ENCODE measurements at regions not wholly inside any gene's neighbourhood (a gene's known extent, or its start where the extent isn't known, plus 50 kb on each side); places are given as distances from the start of the nearest gene placed in this dataset.

DNA sequence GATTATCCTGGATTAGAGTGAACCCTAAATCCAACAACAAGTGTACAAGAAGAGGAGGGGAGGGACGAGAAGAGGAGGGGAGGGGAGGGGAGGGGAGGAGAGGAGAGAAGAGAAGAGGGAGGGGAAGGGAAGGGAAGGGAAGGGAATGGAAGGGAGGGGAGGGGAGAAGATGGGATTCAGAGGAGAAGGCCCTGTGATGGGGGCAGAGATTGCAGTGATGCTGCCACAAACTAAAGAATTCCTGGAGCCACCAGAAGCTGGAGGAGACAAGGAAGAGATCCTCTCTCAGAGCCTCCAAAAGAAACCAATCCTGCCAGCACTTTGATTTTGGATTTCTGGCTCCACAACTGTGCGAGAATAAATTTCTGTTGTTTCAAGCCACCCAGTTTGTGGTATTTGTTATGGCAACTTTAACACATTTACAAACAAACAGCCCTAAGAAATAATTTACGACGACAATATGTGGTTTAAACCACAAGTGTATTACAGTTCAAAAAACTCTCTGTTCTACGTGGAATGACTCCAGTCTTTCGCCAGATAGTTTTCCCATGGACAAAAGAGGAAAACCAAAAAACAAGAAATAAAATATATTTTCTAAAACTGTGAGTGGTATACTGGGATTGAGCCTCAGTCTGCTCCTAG lies 235.4 kb downstream of the HDGFL1 start:
- Histone ChIP-seq H3K9me2 (ENCODE audit: insufficient read depth) (no peaks in the 10 kb centered on the region), H3K27me3 (ENCODE audit: insufficient read depth, low read length) (no peaks in the 10 kb centered on the region), H3K36me3 (ENCODE audit: control insufficient read depth in 1 of 2, insufficient read depth in 2 of 2, low read length in 2 of 2) (no peaks in the 10 kb centered on the region), H3K4me2 (ENCODE audit: low read length) (no peak overlapping the region), H3K9me3 (ENCODE audit: control insufficient read depth in 1 of 2, insufficient read depth in 1 of 2, low read depth in 1 of 2, low read length in 2 of 2) (peaks cover 0 to 3% of the 10 kb centered on the region in 2 experiments; a peak in 1 of 4 replicates), H3K4me3 (replicated peaks in 1 of 2; ENCODE audit: low read depth in 1 of 2, low read length in 2 of 2) (no peak overlapping the region), H3K79me2 (ENCODE audit: insufficient read depth, low read length) (no peaks in the 10 kb centered on the region), H3K4me1 (ENCODE audit: control insufficient read depth in 1 of 2, insufficient read depth in 2 of 2, low read length in 2 of 2) (no peaks in the 10 kb centered on the region), H2AFZ (ENCODE audit: low read depth, low read length, poor library complexity, severe bottlenecking) (no peak overlapping the region), H3K27ac (ENCODE audit: low read depth, low read length) (no peak overlapping the region), H3K9ac (ENCODE audit: low read length) (no peak overlapping the region), H4K20me1 (ENCODE audit: insufficient read depth) (no peaks in the 10 kb centered on the region)
- POLR2A ChIA-PET: no interaction called here
- TF ChIP-seq, protein P1, sequence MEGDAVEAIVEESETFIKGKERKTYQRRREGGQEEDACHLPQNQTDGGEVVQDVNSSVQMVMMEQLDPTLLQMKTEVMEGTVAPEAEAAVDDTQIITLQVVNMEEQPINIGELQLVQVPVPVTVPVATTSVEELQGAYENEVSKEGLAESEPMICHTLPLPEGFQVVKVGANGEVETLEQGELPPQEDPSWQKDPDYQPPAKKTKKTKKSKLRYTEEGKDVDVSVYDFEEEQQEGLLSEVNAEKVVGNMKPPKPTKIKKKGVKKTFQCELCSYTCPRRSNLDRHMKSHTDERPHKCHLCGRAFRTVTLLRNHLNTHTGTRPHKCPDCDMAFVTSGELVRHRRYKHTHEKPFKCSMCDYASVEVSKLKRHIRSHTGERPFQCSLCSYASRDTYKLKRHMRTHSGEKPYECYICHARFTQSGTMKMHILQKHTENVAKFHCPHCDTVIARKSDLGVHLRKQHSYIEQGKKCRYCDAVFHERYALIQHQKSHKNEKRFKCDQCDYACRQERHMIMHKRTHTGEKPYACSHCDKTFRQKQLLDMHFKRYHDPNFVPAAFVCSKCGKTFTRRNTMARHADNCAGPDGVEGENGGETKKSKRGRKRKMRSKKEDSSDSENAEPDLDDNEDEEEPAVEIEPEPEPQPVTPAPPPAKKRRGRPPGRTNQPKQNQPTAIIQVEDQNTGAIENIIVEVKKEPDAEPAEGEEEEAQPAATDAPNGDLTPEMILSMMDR (IDR thresholded peaks at IDR 0.05 in 2 of 3, conservative IDR thresholded peaks at IDR 0.05 in 1 of 3; ENCODE audit: borderline replicate concordance in 1 of 3, insufficient read depth in 1 of 3, low read depth in 2 of 3, low read length in 2 of 3): no peak
- TF ChIP-seq POLR2A (IDR thresholded peaks at IDR 0.05; ENCODE audit: borderline replicate concordance, extremely low read depth, insufficient read depth, insufficient read length): no peak
- no peak for TF ChIP-seq SIN3A (IDR thresholded peaks at IDR 0.05; ENCODE audit: low read depth)
- TF ChIP-seq JUND (IDR thresholded peaks at IDR 0.05): no peak
- TF ChIP-seq TCF7L2 (IDR thresholded peaks at IDR 0.05; ENCODE audit: borderline replicate concordance, extremely low read depth, insufficient read depth, insufficient read length): no peak
- RAD21 ChIA-PET (ENCODE audit: low non-redundant PET in 1 of 2, low total read pairs in 2 of 2, uncharacterized antibody in 2 of 2, unreplicated experiment in 2 of 2): no interaction called here
- ATAC-seq (no peak), DNase-seq (ENCODE audit: low read depth, low spot score) (no peak)
- intact Hi-C loops (cut with micrococcal nuclease): no loop called here
- BruUV-seq (replicated peaks): no TSS peak
- CTCF ChIA-PET: no interaction called here

DNA sequence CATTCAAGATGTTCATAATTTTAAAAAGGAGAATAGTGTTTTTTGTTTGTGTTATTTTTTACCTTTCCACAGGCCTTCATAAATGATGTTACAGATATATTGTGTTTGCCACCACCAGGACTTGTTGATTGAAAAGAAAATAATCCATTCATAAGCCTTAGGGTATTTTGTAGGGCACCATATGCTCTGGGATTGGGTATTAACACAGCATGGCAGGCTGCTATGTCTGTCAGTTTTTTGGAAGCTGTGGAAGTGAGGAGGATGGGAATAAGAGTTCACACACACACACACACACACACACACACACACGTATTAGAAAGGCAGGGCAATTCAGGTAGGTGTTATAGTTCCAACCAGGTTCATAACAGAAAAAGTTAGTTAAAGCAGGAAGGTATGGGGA lies 237.9 kb downstream of the HDGFL1 start:
- no peak for ATAC-seq
- Histone ChIP-seq H3K4me2 (ENCODE audit: low read length) (no peak overlapping the region), H2AFZ (ENCODE audit: low read depth, low read length, poor library complexity, severe bottlenecking) (no peak overlapping the region), H3K9ac (ENCODE audit: low read length) (no peak overlapping the region), H3K4me1 (ENCODE audit: control insufficient read depth in 1 of 2, insufficient read depth in 2 of 2, low read length in 2 of 2) (no peaks in the 10 kb centered on the region), H3K36me3 (ENCODE audit: control insufficient read depth in 1 of 2, insufficient read depth in 2 of 2, low read length in 2 of 2) (no peaks in the 10 kb centered on the region), H3K9me2 (ENCODE audit: insufficient read depth) (no peaks in the 10 kb centered on the region), H3K79me2 (ENCODE audit: insufficient read depth, low read length) (no peaks in the 10 kb centered on the region), H3K27ac (ENCODE audit: low read depth, low read length) (no peak overlapping the region), H3K9me3 (ENCODE audit: control insufficient read depth in 1 of 2, insufficient read depth in 1 of 2, low read depth in 1 of 2, low read length in 2 of 2) (peaks cover 0 to 3% of the 10 kb centered on the region in 2 experiments; a peak in 1 of 4 replicates), H3K27me3 (ENCODE audit: insufficient read depth, low read length) (no peaks in the 10 kb centered on the region), H3K4me3 (replicated peaks in 1 of 2; ENCODE audit: low read depth in 1 of 2, low read length in 2 of 2) (no peak overlapping the region), H4K20me1 (ENCODE audit: insufficient read depth) (no peaks in the 10 kb centered on the region)
- ChIA-PET RAD21 (ENCODE audit: low non-redundant PET in 1 of 2, low total read pairs in 2 of 2, uncharacterized antibody in 2 of 2, unreplicated experiment in 2 of 2) (no interaction called here), CTCF (no interaction called here), POLR2A (no interaction called here)
- intact Hi-C loops (cut with micrococcal nuclease): no loop called here
- BruUV-seq (replicated peaks): no TSS peak
- DNase-seq (ENCODE audit: low read depth, low spot score): no peak
- TF ChIP-seq YY1 (IDR thresholded peaks at IDR 0.05; ENCODE audit: extremely low read depth, insufficient replicate concordance, low read depth, low read length): no peak
- no peak for TF ChIP-seq RAD21 (IDR thresholded peaks at IDR 0.05; ENCODE audit: low read depth)
- no peak for TF ChIP-seq SRF (IDR thresholded peaks at IDR 0.05; ENCODE audit: low read depth)
- TF ChIP-seq, protein P2, sequence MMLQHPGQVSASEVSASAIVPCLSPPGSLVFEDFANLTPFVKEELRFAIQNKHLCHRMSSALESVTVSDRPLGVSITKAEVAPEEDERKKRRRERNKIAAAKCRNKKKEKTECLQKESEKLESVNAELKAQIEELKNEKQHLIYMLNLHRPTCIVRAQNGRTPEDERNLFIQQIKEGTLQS (IDR thresholded peaks at IDR 0.05): no peak
- TF ChIP-seq SIN3A (IDR thresholded peaks at IDR 0.05; ENCODE audit: low read depth): no peak
- no peak for TF ChIP-seq ELF1 (IDR thresholded peaks at IDR 0.05; ENCODE audit: borderline replicate concordance, low read depth)
- no peak for TF ChIP-seq POLR2AphosphoS5 (IDR thresholded peaks at IDR 0.05; ENCODE audit: low read depth, low read length)
- TF ChIP-seq FOSL1 (IDR thresholded peaks at IDR 0.05; ENCODE audit: low read depth): no peak
- TF ChIP-seq EZH2 (IDR thresholded peaks at IDR 0.05): no peak
- TF ChIP-seq EGR1 (IDR thresholded peaks at IDR 0.05; ENCODE audit: low read depth): no peak
- TF ChIP-seq SP1 (IDR thresholded peaks at IDR 0.05; ENCODE audit: low read depth): no peak
- TF ChIP-seq, protein P3, sequence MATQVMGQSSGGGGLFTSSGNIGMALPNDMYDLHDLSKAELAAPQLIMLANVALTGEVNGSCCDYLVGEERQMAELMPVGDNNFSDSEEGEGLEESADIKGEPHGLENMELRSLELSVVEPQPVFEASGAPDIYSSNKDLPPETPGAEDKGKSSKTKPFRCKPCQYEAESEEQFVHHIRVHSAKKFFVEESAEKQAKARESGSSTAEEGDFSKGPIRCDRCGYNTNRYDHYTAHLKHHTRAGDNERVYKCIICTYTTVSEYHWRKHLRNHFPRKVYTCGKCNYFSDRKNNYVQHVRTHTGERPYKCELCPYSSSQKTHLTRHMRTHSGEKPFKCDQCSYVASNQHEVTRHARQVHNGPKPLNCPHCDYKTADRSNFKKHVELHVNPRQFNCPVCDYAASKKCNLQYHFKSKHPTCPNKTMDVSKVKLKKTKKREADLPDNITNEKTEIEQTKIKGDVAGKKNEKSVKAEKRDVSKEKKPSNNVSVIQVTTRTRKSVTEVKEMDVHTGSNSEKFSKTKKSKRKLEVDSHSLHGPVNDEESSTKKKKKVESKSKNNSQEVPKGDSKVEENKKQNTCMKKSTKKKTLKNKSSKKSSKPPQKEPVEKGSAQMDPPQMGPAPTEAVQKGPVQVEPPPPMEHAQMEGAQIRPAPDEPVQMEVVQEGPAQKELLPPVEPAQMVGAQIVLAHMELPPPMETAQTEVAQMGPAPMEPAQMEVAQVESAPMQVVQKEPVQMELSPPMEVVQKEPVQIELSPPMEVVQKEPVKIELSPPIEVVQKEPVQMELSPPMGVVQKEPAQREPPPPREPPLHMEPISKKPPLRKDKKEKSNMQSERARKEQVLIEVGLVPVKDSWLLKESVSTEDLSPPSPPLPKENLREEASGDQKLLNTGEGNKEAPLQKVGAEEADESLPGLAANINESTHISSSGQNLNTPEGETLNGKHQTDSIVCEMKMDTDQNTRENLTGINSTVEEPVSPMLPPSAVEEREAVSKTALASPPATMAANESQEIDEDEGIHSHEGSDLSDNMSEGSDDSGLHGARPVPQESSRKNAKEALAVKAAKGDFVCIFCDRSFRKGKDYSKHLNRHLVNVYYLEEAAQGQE (IDR thresholded peaks at IDR 0.05; ENCODE audit: low read depth): no peak
